Thoracic aorta (tissue), 2 donors: ENCODE measurements at regions not wholly inside any gene's neighbourhood (a gene's known extent, or its start where the extent isn't known, plus 50 kb on each side); places are given as distances from the start of the nearest gene placed in this dataset.

Experiments
- ATAC-seq: fragments of 150-250 bp; one replicate; pipeline ENCODE4 v1.8.0; 2017; ENCODE audit warnings: low read depth; ENCODE audit not compliant: insufficient number of reproducible peaks, low FRiP score
- DNase-seq: peaks from one replicate; pipeline ENCODE4 v3.0.0-alpha.2; 2020; ENCODE audit warnings: low spot score
- H3K27ac ChIP-seq, 2 donors: fragments of 200-600 bp; sonication (generic); 1 replicate in 1 of 2; 2 replicates in 1 of 2; pipeline ENCODE4 v1.5.1; 2016; ENCODE audit warnings: mild to moderate bottlenecking in 2 of 2, moderate library complexity in 2 of 2
- H3K27me3 ChIP-seq: fragments of 200-600 bp; sonication (generic); replicated peaks from 2 replicates; pipeline ENCODE4 v1.6.0; 2016; ENCODE audit warnings: mild to moderate bottlenecking; ENCODE audit not compliant: insufficient read depth
- H3K36me3 ChIP-seq: fragments of 200-600 bp; sonication (generic); one replicate; pipeline ENCODE4 v1.5.1; 2016
- H3K4me1 ChIP-seq, 2 donors: fragments of 200-600 bp; sonication (generic); 1 replicate in 1 of 2; 2 replicates in 1 of 2; pipeline versions ENCODE4 v1.5.1 to v1.6.0; 2016; ENCODE audit warnings: low read depth in 2 of 2, mild to moderate bottlenecking in 1 of 2; ENCODE audit not compliant: control insufficient read depth in 1 of 2
- H3K4me3 ChIP-seq: fragments of 200-600 bp; sonication (generic); 2 replicates; pipeline ENCODE4 v1.5.1; 2016; ENCODE audit warnings: mild to moderate bottlenecking
- H3K9me3 ChIP-seq: fragments of 200-600 bp; sonication (generic); 2 replicates; pipeline ENCODE4 v1.5.1; 2016
- TF ChIP-seq, protein P1 (sequence below): fragments of 200-600 bp; sonication (generic); IDR thresholded peaks from one replicate; pipeline ENCODE4 v1.5.1; 2019; ENCODE audit warnings: antibody characterized with exemption

DNA sequence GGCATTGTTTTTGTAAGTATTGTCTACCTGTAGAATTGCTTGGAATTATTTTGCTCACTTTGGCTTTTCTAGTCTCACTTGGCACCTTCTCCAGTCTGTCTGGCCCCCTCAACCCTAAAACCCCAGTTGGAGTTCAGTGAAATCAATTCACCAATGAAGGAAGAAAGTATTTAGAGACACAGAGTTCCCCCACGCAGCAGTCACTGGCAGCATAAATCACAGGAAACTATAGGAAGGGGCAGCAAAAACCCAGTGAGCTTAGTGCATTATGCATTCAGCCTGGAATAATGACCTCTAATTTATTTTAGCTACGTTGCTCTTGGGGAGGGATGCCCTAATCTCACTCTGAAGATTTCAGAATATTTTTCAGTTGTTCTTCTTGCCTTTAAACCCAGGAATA, 204.7 kb upstream of the BLID start:
- ATAC-seq: no peak
- no peaks in the 10 kb centered on the region for H3K9me3 ChIP-seq
- peaks cover 7 to 60% of the 10 kb centered on the region in 2 donors for H3K4me1 ChIP-seq
- H3K27ac ChIP-seq: peak overlapping the region in 1 of 2 donors; percentile 7
- no peaks in the 10 kb centered on the region for H3K36me3 ChIP-seq
- H3K27me3 ChIP-seq: no peaks in the 10 kb centered on the region
- no peak for DNase-seq
- H3K4me3 ChIP-seq: peak overlapping the region; percentile 37
- TF ChIP-seq, protein P1, sequence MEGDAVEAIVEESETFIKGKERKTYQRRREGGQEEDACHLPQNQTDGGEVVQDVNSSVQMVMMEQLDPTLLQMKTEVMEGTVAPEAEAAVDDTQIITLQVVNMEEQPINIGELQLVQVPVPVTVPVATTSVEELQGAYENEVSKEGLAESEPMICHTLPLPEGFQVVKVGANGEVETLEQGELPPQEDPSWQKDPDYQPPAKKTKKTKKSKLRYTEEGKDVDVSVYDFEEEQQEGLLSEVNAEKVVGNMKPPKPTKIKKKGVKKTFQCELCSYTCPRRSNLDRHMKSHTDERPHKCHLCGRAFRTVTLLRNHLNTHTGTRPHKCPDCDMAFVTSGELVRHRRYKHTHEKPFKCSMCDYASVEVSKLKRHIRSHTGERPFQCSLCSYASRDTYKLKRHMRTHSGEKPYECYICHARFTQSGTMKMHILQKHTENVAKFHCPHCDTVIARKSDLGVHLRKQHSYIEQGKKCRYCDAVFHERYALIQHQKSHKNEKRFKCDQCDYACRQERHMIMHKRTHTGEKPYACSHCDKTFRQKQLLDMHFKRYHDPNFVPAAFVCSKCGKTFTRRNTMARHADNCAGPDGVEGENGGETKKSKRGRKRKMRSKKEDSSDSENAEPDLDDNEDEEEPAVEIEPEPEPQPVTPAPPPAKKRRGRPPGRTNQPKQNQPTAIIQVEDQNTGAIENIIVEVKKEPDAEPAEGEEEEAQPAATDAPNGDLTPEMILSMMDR: no peak

DNA sequence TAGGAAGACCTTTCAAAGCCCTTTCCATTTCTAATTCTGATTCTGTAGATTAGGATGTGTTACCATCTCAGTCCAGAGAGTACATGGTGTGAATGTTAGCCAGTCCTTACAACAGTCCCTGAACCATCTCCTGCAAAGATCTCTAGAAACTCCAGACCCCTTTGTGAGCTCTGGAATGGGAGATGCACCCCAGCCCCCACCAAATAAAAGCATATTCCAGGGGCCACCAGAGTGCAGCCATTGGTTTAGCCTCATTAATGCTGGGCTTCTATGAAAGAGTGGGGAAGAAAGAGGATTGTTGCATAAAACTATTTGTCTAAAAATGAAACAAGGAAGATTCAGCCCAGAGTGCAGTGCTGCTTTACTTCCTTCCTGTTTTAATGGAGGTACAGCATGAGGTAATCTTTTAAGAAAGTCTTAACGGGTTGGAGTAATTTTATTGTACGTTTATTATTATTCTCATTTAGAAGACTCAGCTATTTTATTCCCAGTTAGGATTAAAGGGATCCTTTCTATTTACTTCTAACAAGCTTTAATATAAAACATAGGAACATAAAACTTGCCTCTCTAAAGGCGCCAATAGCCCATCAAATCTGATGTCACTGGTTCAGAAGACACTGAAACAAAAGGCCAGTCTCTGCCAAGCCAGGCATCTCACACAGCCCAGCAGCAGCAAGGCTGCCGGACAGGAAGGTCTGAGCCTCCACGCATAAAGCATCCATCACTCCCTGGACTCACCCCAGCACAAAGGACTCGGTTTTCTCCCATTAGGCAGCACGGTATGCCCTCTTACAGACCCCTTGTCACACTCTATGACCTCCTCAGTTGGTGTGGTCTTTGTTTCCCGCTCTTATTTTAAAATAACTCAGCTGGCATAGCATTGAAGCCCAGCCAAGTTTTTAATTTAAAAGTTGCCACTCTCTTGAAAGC, 203.9 kb upstream of the BLID start:
- Histone ChIP-seq H3K4me1 (peaks cover 7 to 60% of the 10 kb centered on the region in 2 donors), H3K9me3 (no peaks in the 10 kb centered on the region), H3K36me3 (no peaks in the 10 kb centered on the region), H3K27me3 (no peaks in the 10 kb centered on the region), H3K4me3 (peak overlapping the region; percentile 37), H3K27ac (peak overlapping the region; percentile 7 to 27)
- DNase-seq: no peak
- TF ChIP-seq, protein P1: no peak
- no peak for ATAC-seq

DNA sequence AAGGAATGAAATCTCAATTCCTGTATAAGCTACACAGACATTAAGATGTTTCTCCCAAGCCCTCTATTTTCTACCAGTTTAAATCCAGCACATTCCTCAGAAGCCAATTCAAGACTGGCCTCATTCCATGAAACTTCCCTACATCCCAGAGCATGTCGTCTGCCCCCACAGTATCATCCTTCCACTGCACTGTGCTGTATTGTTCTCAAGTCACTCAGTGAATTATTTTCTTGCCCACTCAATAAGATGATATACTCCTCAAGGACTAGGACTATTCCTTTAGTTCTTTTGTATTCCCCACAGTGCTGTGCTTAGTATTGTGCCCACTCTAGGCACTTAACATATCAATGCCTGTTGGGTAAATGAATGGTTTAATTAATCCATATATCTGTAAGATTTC, 203.1 kb upstream of the BLID start:
- no peak for DNase-seq
- ATAC-seq: no peak
- Histone ChIP-seq H3K9me3 (no peaks in the 10 kb centered on the region), H3K27me3 (no peaks in the 10 kb centered on the region), H3K36me3 (no peaks in the 10 kb centered on the region), H3K27ac (no peak overlapping the region), H3K4me3 (no peak overlapping the region), H3K4me1 (peaks cover 7 to 63% of the 10 kb centered on the region in 2 donors)
- TF ChIP-seq, protein P1: no peak

DNA sequence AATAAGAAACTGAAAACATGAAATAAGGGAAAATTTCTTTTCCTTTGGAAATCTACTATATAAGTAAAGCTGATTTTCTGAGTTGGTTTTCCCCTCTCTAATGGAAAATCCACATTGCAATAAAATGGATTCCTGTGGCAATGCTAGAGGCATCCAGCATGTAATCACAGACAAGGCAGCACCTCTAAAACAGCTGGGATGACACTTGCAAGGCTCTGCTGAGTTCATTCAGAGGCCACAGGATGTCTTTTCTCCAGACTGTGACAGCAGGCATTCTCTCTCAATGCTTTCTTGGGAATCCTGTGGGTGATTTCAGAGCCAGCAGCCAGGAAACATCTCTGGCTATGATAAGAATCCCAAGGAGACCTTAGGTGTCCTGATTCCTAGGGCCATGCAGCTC, 201.3 kb upstream of the BLID start:
- Histone ChIP-seq H3K9me3 (no peaks in the 10 kb centered on the region), H3K27ac (no peak overlapping the region), H3K27me3 (no peaks in the 10 kb centered on the region), H3K4me3 (no peak overlapping the region), H3K4me1 (peaks cover 7 to 59% of the 10 kb centered on the region in 2 donors), H3K36me3 (no peaks in the 10 kb centered on the region)
- TF ChIP-seq, protein P1: no peak
- no peak for DNase-seq
- no peak for ATAC-seq

DNA sequence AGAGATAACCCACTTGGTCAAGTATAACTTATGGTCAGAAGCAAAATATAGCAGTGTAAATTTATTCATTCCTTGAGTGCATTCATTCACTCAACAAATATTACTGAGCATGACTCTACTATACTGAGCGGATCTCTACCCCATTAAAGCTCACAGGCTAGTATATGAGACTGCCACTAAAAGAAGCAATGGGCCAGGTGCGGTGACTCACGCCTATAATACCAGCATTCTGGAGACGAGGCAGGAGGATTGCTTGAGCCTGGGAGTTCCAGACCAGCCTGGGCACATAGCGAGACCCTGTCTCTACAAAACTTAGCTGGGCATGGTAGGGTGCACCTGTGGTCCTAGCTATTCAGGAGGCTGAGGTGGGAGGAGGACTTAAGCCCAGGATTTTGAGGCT, 197.6 kb upstream of the BLID start:
- H3K27me3 ChIP-seq: no peaks in the 10 kb centered on the region
- ATAC-seq (no peak), DNase-seq (no peak)
- H3K27ac ChIP-seq: no peak overlapping the region
- TF ChIP-seq, protein P1: no peak
- no peaks in the 10 kb centered on the region for H3K36me3 ChIP-seq
- no peaks in the 10 kb centered on the region for H3K9me3 ChIP-seq
- peaks cover 0 to 52% of the 10 kb centered on the region in 2 donors for H3K4me1 ChIP-seq
- no peak overlapping the region for H3K4me3 ChIP-seq
